ENCODE measurements at regions not wholly inside any gene's neighbourhood (a gene's known extent, or its start where the extent isn't known, plus 50 kb on each side); places are given as distances from the start of the nearest gene placed in this dataset.

DNA sequence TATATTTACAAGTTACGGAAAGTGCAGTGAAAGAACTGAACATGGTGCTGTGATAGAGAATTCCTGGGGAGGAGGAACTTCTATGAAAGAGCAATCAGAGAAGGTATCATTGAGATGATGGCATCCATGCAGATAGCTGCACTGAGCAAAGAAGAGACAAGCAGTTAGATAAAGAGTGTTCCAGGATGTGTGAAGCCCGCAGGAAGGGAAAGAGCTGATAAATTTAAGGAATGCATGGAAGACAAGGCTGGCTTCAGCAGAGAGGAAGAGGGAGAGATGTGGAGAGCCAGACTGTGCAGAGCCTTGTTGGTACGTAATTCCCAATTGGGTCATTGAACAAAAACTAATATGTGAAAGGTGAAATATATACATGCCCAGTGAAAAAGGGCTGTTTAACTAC, 538.9 kb downstream of the INHBA start:
- TF ChIP-seq CTCF (IDR thresholded peaks at IDR 0.05 in 8 of 11, conservative IDR thresholded peaks at IDR 0.05 in 3 of 11) (no peak), POLR2A (IDR thresholded peaks at IDR 0.05) (no peak)
